LNCaP clone FGC (cell line): ENCODE measurements at regions not wholly inside any gene's neighbourhood (a gene's known extent, or its start where the extent isn't known, plus 50 kb on each side); places are given as distances from the start of the nearest gene placed in this dataset.
"Not testable (repeated sequence)": the region's sequence is repeated elsewhere in the genome, so short reads cannot be mapped to it uniquely, and the experiment has no call there.

Source experiments
- DNase-seq: peaks from one replicate; pipeline ENCODE4 v3.0.0-alpha.2; 2011; ENCODE audit warnings: low read depth
- H3K4me3 ChIP-seq: 2 replicates; pipeline ENCODE4 v1.5.1; 2011; ENCODE audit warnings: mild to moderate bottlenecking, low read depth, low read length, control low read depth
- TF ChIP-seq, protein P1 (sequence below): IDR thresholded peaks from 2 replicates; pipeline ENCODE4 v1.5.1; 2012; ENCODE audit warnings: mild to moderate bottlenecking; ENCODE audit not compliant: control insufficient read depth, insufficient read depth; ENCODE audit errors: extremely low read depth

DNA sequence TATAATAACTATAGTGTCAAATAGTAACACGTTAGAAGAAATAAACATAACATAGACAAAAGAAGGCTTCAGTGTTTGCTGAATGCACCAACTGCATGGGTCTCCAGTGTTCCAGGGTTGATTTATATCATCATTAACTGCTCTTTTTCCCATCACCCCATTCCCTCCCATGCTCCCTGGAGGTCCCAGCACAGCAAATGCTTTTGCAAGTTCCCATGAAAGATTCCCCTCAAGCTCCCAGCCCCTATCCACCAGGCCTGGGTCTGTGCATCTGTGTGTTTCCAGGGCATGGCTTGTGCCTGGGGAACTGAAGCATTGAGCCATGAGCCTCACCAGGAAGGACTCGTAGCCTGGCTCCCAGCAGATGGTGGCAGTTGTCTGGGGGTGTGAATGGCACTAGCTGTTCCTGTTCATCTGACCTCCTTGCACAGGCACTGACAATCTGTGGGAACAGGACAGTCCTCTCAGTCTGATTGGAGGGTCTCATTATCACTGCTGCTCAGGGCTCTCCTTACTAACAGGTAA lies 164.6 kb upstream of the RMP24 start:
- no peak overlapping the region for H3K4me3 ChIP-seq
- TF ChIP-seq, protein P1, sequence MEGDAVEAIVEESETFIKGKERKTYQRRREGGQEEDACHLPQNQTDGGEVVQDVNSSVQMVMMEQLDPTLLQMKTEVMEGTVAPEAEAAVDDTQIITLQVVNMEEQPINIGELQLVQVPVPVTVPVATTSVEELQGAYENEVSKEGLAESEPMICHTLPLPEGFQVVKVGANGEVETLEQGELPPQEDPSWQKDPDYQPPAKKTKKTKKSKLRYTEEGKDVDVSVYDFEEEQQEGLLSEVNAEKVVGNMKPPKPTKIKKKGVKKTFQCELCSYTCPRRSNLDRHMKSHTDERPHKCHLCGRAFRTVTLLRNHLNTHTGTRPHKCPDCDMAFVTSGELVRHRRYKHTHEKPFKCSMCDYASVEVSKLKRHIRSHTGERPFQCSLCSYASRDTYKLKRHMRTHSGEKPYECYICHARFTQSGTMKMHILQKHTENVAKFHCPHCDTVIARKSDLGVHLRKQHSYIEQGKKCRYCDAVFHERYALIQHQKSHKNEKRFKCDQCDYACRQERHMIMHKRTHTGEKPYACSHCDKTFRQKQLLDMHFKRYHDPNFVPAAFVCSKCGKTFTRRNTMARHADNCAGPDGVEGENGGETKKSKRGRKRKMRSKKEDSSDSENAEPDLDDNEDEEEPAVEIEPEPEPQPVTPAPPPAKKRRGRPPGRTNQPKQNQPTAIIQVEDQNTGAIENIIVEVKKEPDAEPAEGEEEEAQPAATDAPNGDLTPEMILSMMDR: no peak
- DNase-seq: no peak

DNA sequence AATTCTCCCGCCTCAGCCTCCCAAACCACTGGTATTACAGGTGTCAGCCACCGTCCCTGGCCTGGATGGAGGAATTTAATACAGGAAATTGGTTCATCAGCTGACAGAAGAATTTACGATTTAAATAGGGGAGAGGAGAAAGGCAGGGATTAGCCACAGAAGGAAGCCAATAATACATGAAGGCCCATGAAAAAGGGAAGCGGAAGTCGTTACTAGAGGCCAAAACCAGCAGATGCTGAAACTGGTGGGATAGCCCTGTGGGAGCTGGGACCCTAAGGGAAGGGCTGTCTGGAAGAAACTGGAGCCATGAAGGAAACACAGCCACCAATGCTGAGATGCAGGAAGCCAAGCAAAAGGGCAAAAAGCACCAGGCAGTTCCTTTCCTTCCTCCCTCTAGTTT lies 163.7 kb upstream of the RMP24 start:
- H3K4me3 ChIP-seq: no peak overlapping the region
- TF ChIP-seq, protein P1: no peak
- DNase-seq: no peak

DNA sequence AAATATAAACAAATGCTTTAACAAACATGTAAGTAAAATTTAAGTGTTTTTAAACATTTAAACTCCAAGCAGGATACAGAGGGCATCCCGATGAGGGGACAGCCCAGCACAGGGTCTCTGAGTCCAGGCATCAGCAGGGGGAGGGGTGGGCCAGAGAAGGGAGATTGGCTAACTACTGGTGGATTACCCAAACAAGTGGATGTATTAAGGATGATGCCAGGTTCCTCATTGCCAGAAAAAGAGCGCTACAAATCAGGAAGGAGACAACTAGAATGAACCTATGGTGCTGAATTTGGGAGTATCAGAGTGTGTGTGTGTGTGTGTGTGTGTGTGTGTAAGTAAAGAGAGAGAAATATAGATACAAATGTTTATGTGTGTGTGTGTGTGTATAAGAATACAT lies 162.0 kb upstream of the RMP24 start:
- TF ChIP-seq, protein P1: no peak
- no peak for DNase-seq
- H3K4me3 ChIP-seq: no peak overlapping the region

DNA sequence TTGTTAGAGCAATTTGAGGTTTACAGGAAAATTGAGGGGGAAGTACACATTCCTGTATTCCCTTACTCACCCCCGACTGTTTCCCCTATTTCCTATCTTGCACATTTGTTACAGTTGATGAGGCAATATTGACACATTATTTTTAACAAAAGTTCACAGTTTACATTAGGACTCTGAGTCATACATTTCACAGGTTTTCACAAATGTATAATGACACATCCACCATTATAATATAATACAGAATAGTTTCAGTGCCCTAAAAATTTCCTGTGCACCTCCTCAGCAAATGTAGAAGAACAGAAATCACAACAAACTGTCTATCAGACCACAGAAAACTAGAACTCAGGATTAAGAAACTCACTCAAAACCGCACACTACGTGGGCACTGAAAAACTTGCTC lies 160.6 kb upstream of the RMP24 start:
- TF ChIP-seq, protein P1: no peak
- no peak overlapping the region for H3K4me3 ChIP-seq
- no peak for DNase-seq

DNA sequence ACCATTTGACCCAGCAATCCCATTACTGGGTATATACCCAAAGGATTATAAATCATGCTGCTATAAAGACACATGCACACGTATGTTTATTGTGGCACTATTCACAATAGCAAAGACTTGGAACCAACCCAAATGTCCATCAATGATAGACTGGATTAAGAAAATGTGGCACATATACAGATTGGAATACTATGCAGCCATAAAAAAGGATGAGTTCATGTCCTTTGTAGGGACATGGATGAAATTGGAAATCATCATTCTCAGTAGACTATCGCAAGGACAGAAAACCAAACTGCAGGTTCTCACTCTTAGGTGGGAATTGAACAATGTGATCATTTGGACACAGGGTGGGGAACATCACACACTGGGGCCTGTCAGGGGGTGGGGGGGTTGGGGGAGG lies 157.5 kb upstream of the RMP24 start:
- not testable (repeated sequence) for DNase-seq, H3K4me3 ChIP-seq

DNA sequence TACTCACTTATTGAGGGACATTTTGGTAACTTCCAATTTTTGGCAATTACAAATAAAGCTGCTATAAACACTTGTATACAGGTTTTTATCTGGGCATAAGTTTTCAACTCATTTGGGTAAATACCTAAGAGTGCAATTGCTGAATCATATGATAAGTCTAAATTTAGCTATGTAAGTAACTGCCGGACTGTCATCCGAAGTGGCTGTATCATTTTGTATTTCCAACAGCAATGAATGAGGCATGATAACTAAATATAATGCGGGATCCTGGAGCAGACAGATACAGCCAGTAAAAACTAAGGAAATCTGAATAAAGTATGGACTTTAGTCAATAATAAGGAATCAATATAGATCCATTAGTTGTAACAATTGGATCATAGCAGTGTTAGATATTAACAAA lies 156.5 kb upstream of the RMP24 start:
- DNase-seq: no peak
- H3K4me3 ChIP-seq: no peak overlapping the region
- TF ChIP-seq, protein P1: no peak

DNA sequence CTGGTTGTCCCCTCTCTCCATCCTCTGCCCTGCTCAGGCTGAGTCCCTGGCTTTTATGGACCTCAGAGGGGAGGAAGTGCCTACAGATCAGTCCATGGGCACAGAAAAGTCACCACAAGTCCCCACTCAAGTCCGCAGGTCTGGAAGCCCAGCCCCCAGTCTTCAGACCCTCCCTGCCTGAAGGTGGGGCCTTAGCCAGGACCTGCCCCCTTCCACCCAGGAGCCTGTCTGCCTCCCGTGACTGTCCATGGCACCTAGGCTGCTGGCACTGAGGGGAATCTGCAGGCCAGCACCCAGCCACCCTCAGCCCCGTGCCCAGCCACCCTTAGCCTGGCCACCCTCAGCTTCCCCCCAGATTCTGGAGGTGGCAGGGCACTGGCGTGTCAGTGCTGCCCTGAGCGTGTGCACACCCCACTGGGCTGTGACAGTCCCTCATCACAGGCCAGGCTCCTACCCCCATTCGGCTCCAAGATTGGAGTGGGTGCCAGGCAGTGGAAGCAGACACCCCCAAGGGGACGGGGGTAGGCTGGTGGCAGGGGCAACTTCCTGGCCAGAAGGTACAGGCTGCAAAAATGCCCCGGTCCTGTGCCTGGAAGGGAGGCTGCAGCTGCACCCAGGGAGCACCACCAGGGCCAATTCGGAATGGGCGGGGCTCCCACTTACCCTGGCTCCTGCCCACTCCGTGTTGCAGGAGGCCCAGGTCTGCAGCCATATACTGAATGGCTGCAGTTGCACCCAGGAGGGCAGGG lies 154.7 kb upstream of the RMP24 start:
- TF ChIP-seq, protein P1: no peak
- no peak overlapping the region for H3K4me3 ChIP-seq
- DNase-seq: no peak

DNA sequence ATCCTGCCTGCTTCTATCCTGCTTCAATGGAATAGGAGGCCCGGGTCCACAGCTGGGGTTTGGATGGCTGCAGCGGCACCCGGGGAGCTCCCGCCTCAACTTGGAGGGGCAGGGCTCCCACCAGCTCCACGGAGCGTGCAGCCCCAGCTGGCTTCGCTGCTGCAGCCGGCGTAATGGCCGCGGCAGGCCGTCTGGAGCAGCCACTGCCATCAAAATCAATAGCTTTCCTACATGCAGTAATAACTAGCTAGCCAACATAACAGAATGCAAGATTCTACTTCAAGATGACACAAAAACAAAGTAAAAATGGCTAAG lies 154.2 kb upstream of the RMP24 start:
- DNase-seq: no peak
- TF ChIP-seq, protein P1: no peak
- no peak overlapping the region for H3K4me3 ChIP-seq
